ENCODE measurements at regions not wholly inside any gene's neighbourhood (a gene's known extent, or its start where the extent isn't known, plus 50 kb on each side); places are given as distances from the start of the nearest gene placed in this dataset.
"Not testable (repeated sequence)": the region's sequence is repeated elsewhere in the genome, so short reads cannot be mapped to it uniquely, and the experiment has no call there.

GRCh38 chr10:124162136-124162535 is 68.7 kb upstream of the CHST15 start:
- Histone ChIP-seq H3K4me3 (no peak overlapping the region), H3K27ac (no peak overlapping the region)

GRCh38 chr10:124161601-124162000 is 68.2 kb upstream of the CHST15 start:
- H3K27ac ChIP-seq: no peak overlapping the region
- no peak overlapping the region for H3K4me3 ChIP-seq

- Histone ChIP-seq H3K27ac (no peak overlapping the region), H3K4me3 (no peak overlapping the region)
These were observed 67.7 kb upstream of the CHST15 start for GRCh38 chr10:124160943-124161582.

- Histone ChIP-seq H3K27ac (no peak overlapping the region), H3K4me3 (no peak overlapping the region)
These were observed 66.8 kb upstream of the CHST15 start for GRCh38 chr10:124160176-124160575.

GRCh38 chr10:124159153-124159552 is 65.8 kb upstream of the CHST15 start:
- no peak overlapping the region for H3K4me3 ChIP-seq
- H3K27ac ChIP-seq: no peak overlapping the region

- H3K27ac ChIP-seq: no peak overlapping the region
- H3K4me3 ChIP-seq: no peak overlapping the region
These were observed 65.2 kb upstream of the CHST15 start for GRCh38 chr10:124158592-124158991.

GRCh38 chr10:124157271-124157681 is 63.9 kb upstream of the CHST15 start:
- H3K27ac ChIP-seq: no peak overlapping the region

GRCh38 chr10:124156524-124157260 is 63.3 kb upstream of the CHST15 start:
- Histone ChIP-seq H3K4me3 (no peak overlapping the region), H3K27ac (peak overlapping the region in 3 of 21 experiments; percentile 21 to 59 (median 46))

More at GRCh38 chr10:124157271-124157681, 63.9 kb upstream of the CHST15 start:
- H3K4me3 ChIP-seq: no peak overlapping the region

- Histone ChIP-seq H3K27ac (peak overlapping the region in 7 of 21 experiments; percentile 15 to 59 (median 45)), H3K4me3 (no peak overlapping the region)
These were observed 62.5 kb upstream of the CHST15 start for GRCh38 chr10:124155781-124156435.

- Histone ChIP-seq H3K4me3 (no peak overlapping the region), H3K27ac (peak overlapping the region in 18 of 21 experiments; percentile 2 to 78 (median 62))
These were observed 59.8 kb upstream of the CHST15 start for GRCh38 chr10:124153023-124153826.

GRCh38 chr10:124152139-124153022 is 59.0 kb upstream of the CHST15 start:
- H3K4me3 ChIP-seq: no peak overlapping the region
- H3K27ac ChIP-seq: peak overlapping the region in 18 of 21 experiments; percentile 2 to 78 (median 54)

- no peak overlapping the region for H3K4me3 ChIP-seq
- H3K27ac ChIP-seq: peak overlapping the region in 10 of 21 experiments; percentile 14 to 76 (median 68)
These were observed 58.2 kb upstream of the CHST15 start for GRCh38 chr10:124151466-124152095.

- Histone ChIP-seq H3K4me3 (no peak overlapping the region), H3K27ac (no peak overlapping the region)
These were observed 57.5 kb upstream of the CHST15 start for GRCh38 chr10:124150807-124151417.

- Histone ChIP-seq H3K27ac (no peak overlapping the region), H3K4me3 (no peak overlapping the region)
These were observed 56.9 kb upstream of the CHST15 start for GRCh38 chr10:124150189-124150806.

- no peak overlapping the region for H3K27ac ChIP-seq
- no peak overlapping the region for H3K4me3 ChIP-seq
These were observed 56.0 kb upstream of the CHST15 start for GRCh38 chr10:124149189-124150042.

- H3K27ac ChIP-seq, H3K4me3 ChIP-seq: not testable (repeated sequence)
These were observed 55.3 kb upstream of the CHST15 start for GRCh38 chr10:124148509-124149188.
